Umbilical cord (tissue), 1 donor: ENCODE measurements at regions not wholly inside any gene's neighbourhood (a gene's known extent, or its start where the extent isn't known, plus 50 kb on each side); places are given as distances from the start of the nearest gene placed in this dataset.

Source experiments
- DNase-seq: peaks from one replicate; pipeline ENCODE4 v3.0.0-alpha.2; 2015; ENCODE audit warnings: low spot score

DNA sequence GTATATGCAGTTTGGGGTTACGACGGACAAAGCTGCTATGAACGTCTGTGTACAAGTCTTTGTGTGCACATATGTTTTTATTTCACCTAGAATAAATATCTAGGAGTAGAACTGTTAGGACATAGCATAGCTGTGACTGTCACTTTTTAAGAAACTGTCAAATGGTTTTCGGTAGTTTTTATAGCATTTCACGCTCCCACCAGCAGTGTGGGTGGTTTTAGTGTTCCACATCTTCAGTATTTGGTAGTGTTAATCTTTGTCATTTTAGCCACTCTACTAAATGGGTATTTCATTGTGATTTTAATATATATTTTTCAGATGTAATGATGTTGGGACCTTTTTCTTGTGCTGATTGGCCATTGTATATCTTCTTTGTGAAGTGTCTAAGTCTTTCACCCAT lies 109.1 kb upstream of the BCAT1 start:
- DNase-seq, result no peak

GRCh38 chr12:25056486-25057130 lies 107.7 kb upstream of the BCAT1 start:
- DNase-seq, result no peak

GRCh38 chr12:25056011-25056410 lies 107.1 kb upstream of the BCAT1 start:
- DNase-seq, result no peak

DNA sequence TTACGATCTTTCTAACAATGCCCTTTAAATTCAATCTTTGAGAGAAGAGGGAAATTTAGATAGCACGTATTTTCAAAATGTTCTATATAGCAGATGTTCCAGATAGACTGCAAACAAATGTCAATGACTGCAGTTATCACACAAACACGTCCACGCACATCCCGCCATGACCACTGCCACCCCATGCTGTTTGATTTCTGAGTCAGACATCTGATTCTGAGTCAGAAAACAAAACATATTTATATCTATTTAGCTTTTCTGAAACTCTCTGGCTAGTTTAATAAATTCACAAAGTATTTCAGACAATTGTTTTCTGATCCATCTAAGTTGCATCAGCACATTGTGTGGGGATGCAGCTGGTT lies 105.9 kb upstream of the BCAT1 start:
- DNase-seq, result no peak

DNA sequence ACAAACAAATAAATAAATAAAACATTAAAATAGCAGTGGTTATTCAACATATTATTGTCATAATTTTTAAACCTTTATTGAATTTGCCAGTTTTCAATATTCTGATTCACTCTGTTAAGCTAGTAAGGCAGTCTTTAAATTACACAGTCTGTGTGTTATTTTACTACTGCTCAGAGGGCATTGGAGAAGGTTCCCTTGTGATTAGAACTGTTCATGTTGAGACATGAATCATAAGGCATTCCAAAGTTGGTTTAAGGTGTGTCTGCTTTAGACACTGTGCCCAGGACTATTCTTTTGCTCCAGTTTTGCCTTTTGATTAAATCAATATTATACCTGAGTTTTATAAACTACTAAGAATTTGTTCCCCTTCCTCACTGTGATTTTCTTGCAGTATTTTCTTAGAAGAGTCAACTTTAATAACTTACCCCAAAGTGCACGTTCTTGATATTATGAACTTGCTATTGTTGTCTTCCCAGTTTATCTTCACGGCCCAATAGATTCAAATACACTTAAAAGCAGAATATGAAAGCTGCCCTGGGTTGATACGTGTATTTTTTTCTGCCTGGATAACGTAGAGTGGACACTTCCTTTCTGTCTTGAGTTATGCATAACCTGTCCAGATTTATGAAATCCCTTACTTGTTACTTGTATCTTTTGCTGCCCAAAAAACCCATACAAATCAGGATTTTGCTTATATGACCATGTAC lies 105.3 kb upstream of the BCAT1 start:
- DNase-seq, result peak; percentile 31

- no peak for DNase-seq
Measured at GRCh38 chr12:25052914-25053211, 104.0 kb upstream of the BCAT1 start.

DNA sequence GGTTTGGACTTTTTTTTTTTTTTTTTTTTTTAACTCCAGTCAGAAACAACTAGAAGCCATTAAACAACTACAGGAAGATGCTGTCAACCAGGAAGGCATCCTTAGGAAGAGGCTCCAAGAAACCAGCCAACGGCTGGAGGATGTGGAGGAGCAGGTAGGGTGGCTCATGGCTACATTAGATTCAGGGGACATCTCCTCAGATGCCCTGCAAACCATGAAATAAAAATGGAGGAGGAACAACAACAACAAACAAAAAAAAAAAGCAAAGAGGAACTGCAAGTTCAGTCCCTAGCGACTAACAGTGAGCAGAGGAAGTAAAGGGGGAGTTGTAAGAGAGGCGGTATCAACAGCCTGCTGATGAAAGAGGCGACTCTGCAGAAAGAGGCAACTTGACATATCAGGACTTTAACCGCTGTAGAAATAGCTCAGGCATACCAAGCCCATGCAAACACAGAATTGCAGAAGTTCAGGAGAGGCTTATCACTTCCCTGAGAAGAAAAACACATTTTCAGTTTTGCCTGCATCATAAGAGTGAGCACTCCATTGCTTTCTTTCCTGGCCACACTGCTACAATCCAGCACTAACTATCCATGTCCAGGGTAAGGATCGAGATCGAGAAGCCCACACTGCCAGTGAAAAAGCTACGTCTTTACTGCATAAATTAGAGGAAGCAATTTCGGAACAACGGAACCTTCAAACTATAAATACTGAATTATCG lies 103.5 kb upstream of the BCAT1 start:
- DNase-seq, result peak; percentile 62

DNA sequence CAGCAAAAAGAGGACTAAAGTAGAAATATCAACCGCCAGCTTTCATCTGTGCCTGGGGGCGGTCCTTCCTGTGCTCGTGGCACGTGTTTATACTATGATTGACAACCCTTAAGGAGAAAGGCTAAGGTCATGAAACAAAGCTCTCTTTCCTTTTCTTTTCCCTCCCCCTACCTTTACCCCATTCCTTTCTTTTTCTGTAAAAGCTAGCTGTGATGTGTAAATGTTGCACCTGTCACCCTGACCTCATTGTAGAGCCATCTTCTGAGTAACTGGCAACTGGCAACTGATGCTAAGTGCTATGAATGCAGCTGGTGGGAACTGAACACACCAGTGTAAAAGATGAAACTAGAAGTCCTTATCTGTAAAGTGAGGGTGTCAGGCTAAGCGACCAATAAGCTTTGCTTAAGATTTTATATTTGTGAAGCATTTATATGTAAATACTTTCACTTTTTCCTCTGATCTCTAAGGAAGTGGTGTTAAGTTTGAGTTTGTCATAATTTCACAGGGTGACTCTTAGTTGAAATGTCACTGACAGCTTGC lies 102.8 kb upstream of the BCAT1 start:
- no peak for DNase-seq

GRCh38 chr12:25051171-25051570 lies 102.3 kb upstream of the BCAT1 start:
- no peak for DNase-seq

DNA sequence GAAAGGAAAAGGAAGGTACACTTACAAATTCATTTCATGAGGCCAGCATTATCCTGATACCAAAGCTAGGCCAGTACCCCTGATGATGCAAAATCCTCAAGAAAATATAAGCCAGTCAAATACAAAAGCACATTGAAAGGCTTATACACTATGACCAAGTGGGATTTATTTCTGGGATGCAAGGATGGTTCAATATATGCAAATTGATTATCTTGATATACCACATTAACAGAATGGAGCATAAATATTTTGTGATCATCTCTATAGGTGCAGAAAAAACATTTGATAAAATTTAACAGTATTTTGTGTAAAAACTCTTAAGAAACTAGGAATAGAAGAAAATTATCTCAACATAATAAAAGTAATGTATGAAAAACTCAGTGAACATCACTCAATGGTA lies 97.0 kb upstream of the BCAT1 start:
- DNase-seq, result no peak

- DNase-seq, result no peak
Measured at GRCh38 chr12:25041006-25041741, 92.3 kb upstream of the BCAT1 start.

- DNase-seq, result no peak
Measured at GRCh38 chr12:25040593-25040992, 91.7 kb upstream of the BCAT1 start.

- no peak for DNase-seq
Measured at GRCh38 chr12:25034676-25035075, 85.8 kb upstream of the BCAT1 start.

GRCh38 chr12:25025951-25026490 lies 77.1 kb upstream of the BCAT1 start:
- no peak for DNase-seq

- no peak for DNase-seq
Measured at GRCh38 chr12:25025260-25025659, 76.4 kb upstream of the BCAT1 start.

- no peak for DNase-seq
Measured at GRCh38 chr12:25023808-25024207, 74.9 kb upstream of the BCAT1 start.

DNA sequence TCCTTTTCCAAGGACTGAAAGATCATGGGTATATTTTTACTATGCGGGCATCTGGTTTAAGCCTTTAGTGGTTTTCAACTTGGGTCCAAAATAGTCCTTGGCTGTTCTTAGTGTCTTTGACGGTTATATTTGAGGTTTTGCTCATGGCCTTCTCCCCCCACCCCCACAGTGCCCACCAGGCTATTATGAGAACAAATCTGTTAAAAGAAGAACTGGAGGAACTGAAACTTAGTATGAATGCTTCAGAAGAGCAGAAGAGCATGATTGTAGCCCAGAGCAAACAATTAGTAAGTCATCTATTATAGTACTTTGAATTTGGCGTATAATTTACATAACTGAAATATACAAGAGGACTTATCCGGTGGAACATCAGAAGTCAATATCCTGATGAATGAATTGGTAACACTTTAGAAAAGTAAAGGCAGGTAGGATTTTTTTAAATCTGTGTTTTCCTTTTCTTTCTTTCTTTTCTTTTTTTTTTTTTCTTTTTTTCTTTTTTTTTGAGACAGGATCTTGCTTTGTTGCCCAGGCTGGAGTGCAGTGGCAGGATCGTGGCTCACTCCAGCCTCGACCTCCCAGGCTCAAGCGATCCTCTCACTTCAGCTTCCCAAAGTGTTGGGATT lies 71.8 kb upstream of the BCAT1 start:
- no peak for DNase-seq

DNA sequence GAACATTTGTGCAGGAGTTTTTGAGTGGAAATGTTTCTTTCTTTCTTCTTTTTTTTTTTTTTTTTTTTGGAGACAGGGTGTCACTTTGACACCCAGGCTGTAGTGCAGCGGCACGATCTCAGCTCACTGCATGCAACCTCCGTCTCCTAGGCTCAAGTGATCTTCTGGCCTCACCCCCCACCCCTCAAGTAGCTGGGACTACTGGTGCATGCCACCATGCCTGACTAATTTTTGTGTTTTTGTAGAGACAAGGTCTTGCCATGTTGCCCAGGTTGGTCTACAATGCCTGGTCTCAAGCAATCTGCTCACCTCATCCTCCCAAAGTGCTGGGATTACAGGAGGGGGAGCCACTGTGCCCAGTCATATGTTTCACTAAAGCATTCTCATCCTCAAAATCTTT lies 69.2 kb upstream of the BCAT1 start:
- DNase-seq, result no peak

DNA sequence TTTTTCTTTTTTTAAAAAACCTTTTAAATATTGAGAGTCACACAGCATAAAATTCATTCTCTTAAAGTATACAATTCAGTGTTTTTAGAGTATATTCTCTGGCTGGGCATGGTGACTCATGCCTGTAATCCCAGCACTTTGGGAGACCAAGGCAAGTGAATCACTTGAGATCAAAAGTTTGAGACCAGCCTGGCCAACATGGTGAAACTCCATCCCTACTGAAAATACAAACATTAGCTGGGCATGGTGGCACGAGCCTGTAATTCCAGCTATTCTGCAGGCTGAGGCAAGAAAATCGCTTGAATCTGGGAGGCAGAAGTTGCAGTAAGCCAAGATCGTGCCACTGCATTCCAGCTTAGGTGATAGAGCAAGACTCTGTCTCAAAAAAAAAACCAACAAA lies 68.4 kb upstream of the BCAT1 start:
- no peak for DNase-seq

DNA sequence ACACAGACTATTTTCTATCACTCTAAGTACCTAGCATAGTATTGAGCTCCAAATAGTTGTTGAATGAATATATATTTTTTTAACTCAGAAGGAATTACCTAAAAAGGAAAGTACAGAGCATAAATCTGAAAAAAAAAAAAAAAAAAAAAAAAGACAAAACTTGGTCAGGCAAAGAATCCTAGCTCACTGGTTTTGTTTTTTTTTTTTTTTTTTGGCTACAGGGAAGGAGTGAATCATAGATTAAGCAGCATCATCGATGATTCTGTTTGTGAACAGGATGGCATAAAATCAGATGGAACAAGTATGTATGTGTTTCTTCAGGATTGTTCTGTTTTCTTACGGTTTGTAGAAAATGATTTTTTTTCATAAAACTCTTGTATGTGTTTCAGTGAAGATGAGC lies 66.1 kb upstream of the BCAT1 start:
- DNase-seq, result no peak

DNA sequence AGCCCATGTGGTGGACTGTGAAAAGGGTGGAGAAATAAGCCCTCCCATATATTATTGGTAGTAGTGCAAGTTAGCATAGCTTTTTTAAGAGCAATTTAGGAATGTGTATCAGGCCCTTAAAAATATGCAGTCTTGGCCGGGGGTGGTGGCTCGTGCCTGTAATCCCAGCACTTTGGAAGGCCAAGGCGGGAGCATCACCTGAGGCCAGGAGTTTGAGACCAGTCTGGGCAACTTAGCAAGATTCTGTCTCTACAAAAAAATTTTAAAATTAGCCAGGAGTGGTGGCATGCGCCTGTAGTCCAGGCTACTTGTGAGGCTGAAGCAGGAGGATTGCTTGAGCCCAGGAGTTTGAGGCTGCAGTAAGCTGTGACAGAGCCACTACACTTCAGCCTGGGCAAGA lies 64.2 kb upstream of the BCAT1 start:
- no peak for DNase-seq
